Head of caudate nucleus (tissue), 42 donors: ENCODE measurements at regions not wholly inside any gene's neighbourhood (a gene's known extent, or its start where the extent isn't known, plus 50 kb on each side); places are given as distances from the start of the nearest gene placed in this dataset.

Experiments
- DNase-seq, 42 donors: peaks; one replicate each; pipeline versions ENCODE4 v3.0.0 to v3.0.0-alpha.2; 2020 to 2021; ENCODE audit warnings: mixed read lengths in 7 of 42
- intact Hi-C: fragments of 100-400 bp; cut with DNase I; formaldehyde crosslinking; loops from one replicate; pipeline ENCODE4 v1.15.0; 2022

GRCh38 chr3:59261009-59261408 lies 211.2 kb upstream of the CFAP20DC start:
- DNase-seq: no peak
- intact Hi-C loops: no loop called here

- peak in 1 of 42 donors; percentile 12 for DNase-seq
- intact Hi-C loops: no loop called here
These were observed 208.9 kb upstream of the CFAP20DC start for GRCh38 chr3:59258550-59259260.

- intact Hi-C loops: no loop called here
These were observed 207.7 kb upstream of the CFAP20DC start for GRCh38 chr3:59257506-59257905.

GRCh38 chr3:59256230-59256629 lies 206.4 kb upstream of the CFAP20DC start:
- no peak for DNase-seq
- intact Hi-C loops: no loop called here

More at GRCh38 chr3:59257506-59257905, 207.7 kb upstream of the CFAP20DC start:
- DNase-seq: no peak

- intact Hi-C loops: no loop called here
- DNase-seq: no peak
These were observed 205.2 kb upstream of the CFAP20DC start for GRCh38 chr3:59254976-59255375.

GRCh38 chr3:59254433-59254832 lies 204.6 kb upstream of the CFAP20DC start:
- no peak for DNase-seq
- intact Hi-C loops: no loop called here

- no peak for DNase-seq
- intact Hi-C loops: no loop called here
These were observed 203.7 kb upstream of the CFAP20DC start for GRCh38 chr3:59253523-59253922.

GRCh38 chr3:59251869-59252268 lies 202.0 kb upstream of the CFAP20DC start:
- intact Hi-C loops: no loop called here
- no peak for DNase-seq

- intact Hi-C loops: no loop called here
- DNase-seq: no peak
These were observed 200.8 kb upstream of the CFAP20DC start for GRCh38 chr3:59250600-59250999.

- intact Hi-C loops: no loop called here
- no peak for DNase-seq
These were observed 200.0 kb upstream of the CFAP20DC start for GRCh38 chr3:59249698-59250361.

GRCh38 chr3:59249004-59249403 lies 199.2 kb upstream of the CFAP20DC start:
- intact Hi-C loops: no loop called here
- peak in 28 of 42 donors; percentile 10 to 79 (median 48) for DNase-seq

GRCh38 chr3:59247402-59247841 lies 197.6 kb upstream of the CFAP20DC start:
- intact Hi-C loops: no loop called here
- no peak for DNase-seq

GRCh38 chr3:59246719-59247401 lies 197.0 kb upstream of the CFAP20DC start:
- intact Hi-C loops: no loop called here
- DNase-seq: no peak

GRCh38 chr3:59245859-59246501 lies 196.2 kb upstream of the CFAP20DC start:
- intact Hi-C loops: no loop called here
- DNase-seq: peak in 17 of 42 donors; percentile 9 to 68 (median 34)

- intact Hi-C loops: no loop called here
- DNase-seq: no peak
These were observed 195.6 kb upstream of the CFAP20DC start for GRCh38 chr3:59245300-59245858.

- intact Hi-C loops: no loop called here
- DNase-seq: peak in 2 of 42 donors; percentile 6 to 50
These were observed 194.5 kb upstream of the CFAP20DC start for GRCh38 chr3:59244343-59244742.

GRCh38 chr3:59243476-59243875 lies 193.7 kb upstream of the CFAP20DC start:
- no peak for DNase-seq
- intact Hi-C loops: no loop called here

- DNase-seq: no peak
- intact Hi-C loops: no loop called here
These were observed 190.9 kb upstream of the CFAP20DC start for GRCh38 chr3:59240666-59241255.

GRCh38 chr3:59237121-59237520 lies 187.3 kb upstream of the CFAP20DC start:
- DNase-seq: no peak
- intact Hi-C loops: no loop called here
